Vagina (tissue), 2 donors: ENCODE measurements at regions not wholly inside any gene's neighbourhood (a gene's known extent, or its start where the extent isn't known, plus 50 kb on each side); places are given as distances from the start of the nearest gene placed in this dataset.

Experiments
- DNase-seq, 2 donors: peaks; one replicate each; pipeline ENCODE4 v3.0.0-alpha.2; 2017; ENCODE audit errors: extremely low spot score in 2 of 2
- H3K27ac ChIP-seq: fragments of 200-600 bp; sonication (generic); one replicate; pipeline ENCODE4 v1.5.1; 2019
- H3K27me3 ChIP-seq: fragments of 200-600 bp; sonication (generic); one replicate; pipeline ENCODE4 v1.5.1; 2019
- H3K36me3 ChIP-seq, 2 donors: fragments of 200-600 bp; sonication (generic); one replicate each; pipeline ENCODE4 v1.5.1; 2017 to 2019
- H3K4me1 ChIP-seq: fragments of 200-600 bp; sonication (generic); one replicate; pipeline ENCODE4 v1.5.1; 2019
- H3K4me3 ChIP-seq, 2 donors: fragments of 200-600 bp; sonication (generic); 1 replicate in 1 of 2; 2 replicates in 1 of 2; pipeline ENCODE4 v1.5.1; 2016 to 2019
- H3K9me3 ChIP-seq: fragments of 200-600 bp; sonication (generic); one replicate; pipeline ENCODE4 v1.5.1; 2019
- POLR2A ChIP-seq, 2 donors: fragments of 450-650 bp; IDR thresholded peaks; one replicate each; pipeline ENCODE4 v1.6.1; 2017; ENCODE audit warnings: antibody characterized with exemption in 2 of 2, mild to moderate bottlenecking in 2 of 2, moderate library complexity in 2 of 2
- POLR2AphosphoS5 ChIP-seq, 2 donors: sonication (generic); formaldehyde crosslinking; IDR thresholded peaks; one replicate each; pipeline ENCODE4 v1.9.0; 2017; ENCODE audit warnings: antibody characterized with exemption in 2 of 2, mild to moderate bottlenecking in 2 of 2, low read depth in 1 of 2; ENCODE audit not compliant: insufficient read depth in 1 of 2
- intact Hi-C: fragments of 100-400 bp; cut with DNase I; formaldehyde crosslinking; loops from one replicate; pipeline ENCODE4 v1.15.1; 2023
- TF ChIP-seq, protein P1 (sequence below), 3 experiments: fragments of 450-650 bp in 2 of 3; fragments of 200-600 bp in 1 of 3; sonication (generic) in 1 of 3; IDR thresholded peaks; one replicate each; pipeline ENCODE4 v1.5.1; 2017 to 2019; ENCODE audit warnings: antibody characterized with exemption in 3 of 3, mild to moderate bottlenecking in 2 of 3, moderate library complexity in 2 of 3

DNA sequence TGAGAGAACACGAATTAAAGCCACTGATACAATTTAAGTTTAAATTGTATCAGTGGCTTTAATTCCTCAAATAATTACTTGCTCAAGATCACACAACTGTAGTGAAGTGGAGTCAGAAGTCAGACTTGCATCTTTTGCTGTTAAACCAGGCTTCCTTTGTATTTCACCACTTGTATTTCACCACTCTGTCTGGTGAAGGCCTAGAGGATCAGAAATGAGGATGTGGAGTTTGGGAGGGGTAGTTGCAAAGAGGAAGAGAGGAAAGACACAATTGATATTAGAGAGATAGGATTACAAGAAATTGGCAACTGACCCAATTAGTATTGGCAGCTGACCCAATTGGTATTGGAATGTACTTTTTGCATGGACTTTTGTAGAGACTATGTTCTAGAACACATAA is 288.1 kb upstream of the GPR149 start:
- Histone ChIP-seq H3K9me3 (no peaks in the 10 kb centered on the region), H3K27me3 (no peaks in the 10 kb centered on the region), H3K27ac (no peak overlapping the region), H3K4me3 (no peak overlapping the region), H3K36me3 (no peaks in the 10 kb centered on the region), H3K4me1 (no peaks in the 10 kb centered on the region)
- TF ChIP-seq, protein P1, sequence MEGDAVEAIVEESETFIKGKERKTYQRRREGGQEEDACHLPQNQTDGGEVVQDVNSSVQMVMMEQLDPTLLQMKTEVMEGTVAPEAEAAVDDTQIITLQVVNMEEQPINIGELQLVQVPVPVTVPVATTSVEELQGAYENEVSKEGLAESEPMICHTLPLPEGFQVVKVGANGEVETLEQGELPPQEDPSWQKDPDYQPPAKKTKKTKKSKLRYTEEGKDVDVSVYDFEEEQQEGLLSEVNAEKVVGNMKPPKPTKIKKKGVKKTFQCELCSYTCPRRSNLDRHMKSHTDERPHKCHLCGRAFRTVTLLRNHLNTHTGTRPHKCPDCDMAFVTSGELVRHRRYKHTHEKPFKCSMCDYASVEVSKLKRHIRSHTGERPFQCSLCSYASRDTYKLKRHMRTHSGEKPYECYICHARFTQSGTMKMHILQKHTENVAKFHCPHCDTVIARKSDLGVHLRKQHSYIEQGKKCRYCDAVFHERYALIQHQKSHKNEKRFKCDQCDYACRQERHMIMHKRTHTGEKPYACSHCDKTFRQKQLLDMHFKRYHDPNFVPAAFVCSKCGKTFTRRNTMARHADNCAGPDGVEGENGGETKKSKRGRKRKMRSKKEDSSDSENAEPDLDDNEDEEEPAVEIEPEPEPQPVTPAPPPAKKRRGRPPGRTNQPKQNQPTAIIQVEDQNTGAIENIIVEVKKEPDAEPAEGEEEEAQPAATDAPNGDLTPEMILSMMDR (IDR thresholded peaks at IDR 0.05) = no peak
- TF ChIP-seq POLR2A (IDR thresholded peaks at IDR 0.05) = no peak
- no peak for TF ChIP-seq POLR2AphosphoS5 (IDR thresholded peaks at IDR 0.05; ENCODE audit: insufficient read depth in 1 of 2, low read depth in 1 of 2)
- intact Hi-C loops = loop anchor here (10.0 kb wide), 1 partner anchor 147 kb away; no protein-coding TSS in a partner anchor
- DNase-seq = no peak

DNA sequence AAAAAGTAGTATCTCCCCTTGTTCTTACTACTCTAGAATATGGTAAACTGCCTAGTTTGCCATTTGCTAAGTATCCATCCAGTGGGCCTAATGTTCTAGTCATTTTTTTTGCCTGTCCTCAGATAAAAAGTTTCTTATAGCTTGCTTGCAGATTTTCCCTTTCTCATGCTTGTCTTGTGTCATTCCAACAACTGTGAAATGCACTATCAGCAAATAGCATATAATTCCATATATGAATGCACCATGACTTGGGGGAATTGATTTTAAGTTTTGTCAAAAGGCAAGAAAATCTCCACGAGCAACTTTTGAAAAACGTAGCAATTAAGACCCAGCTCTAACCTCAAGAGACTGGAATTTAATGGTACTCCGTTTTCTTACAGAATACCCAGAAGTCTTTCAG is 286.2 kb upstream of the GPR149 start:
- TF ChIP-seq, protein P1 (IDR thresholded peaks at IDR 0.05) = no peak
- TF ChIP-seq POLR2A (IDR thresholded peaks at IDR 0.05) (no peak), POLR2AphosphoS5 (IDR thresholded peaks at IDR 0.05; ENCODE audit: insufficient read depth in 1 of 2, low read depth in 1 of 2) (no peak)
- Histone ChIP-seq H3K27me3 (no peaks in the 10 kb centered on the region), H3K27ac (no peak overlapping the region), H3K4me1 (no peaks in the 10 kb centered on the region), H3K4me3 (no peak overlapping the region), H3K9me3 (no peaks in the 10 kb centered on the region), H3K36me3 (no peaks in the 10 kb centered on the region)
- intact Hi-C loops = loop anchor here (10.0 kb wide), 1 partner anchor 149 kb away; no protein-coding TSS in a partner anchor
- no peak for DNase-seq

DNA sequence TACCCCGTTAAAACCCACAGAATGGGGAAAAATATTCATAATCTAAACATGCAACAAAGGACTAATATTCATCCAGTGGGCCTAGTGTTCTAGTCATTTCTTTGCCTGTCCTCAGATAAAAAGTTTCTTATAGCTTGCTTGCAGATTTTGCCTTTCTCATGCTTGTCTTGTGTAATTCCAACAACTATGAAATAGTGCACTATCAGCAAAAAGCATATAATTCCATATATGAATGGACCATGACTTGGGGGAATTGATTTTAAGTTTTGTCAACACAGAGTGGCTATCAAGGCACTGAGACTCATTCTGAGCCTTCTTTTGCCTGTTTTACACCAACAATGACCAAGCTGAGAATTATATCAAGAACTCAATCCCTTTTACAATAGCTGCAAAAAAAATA is 278.6 kb upstream of the GPR149 start:
- no peak overlapping the region for H3K27ac ChIP-seq
- no peak overlapping the region for H3K4me3 ChIP-seq
- H3K9me3 ChIP-seq = no peaks in the 10 kb centered on the region
- TF ChIP-seq, protein P1 (IDR thresholded peaks at IDR 0.05) = no peak
- TF ChIP-seq POLR2AphosphoS5 (IDR thresholded peaks at IDR 0.05; ENCODE audit: insufficient read depth in 1 of 2, low read depth in 1 of 2) = no peak
- no peak for TF ChIP-seq POLR2A (IDR thresholded peaks at IDR 0.05)
- H3K4me1 ChIP-seq = no peaks in the 10 kb centered on the region
- no peak for DNase-seq
- intact Hi-C loops = no loop called here
- H3K36me3 ChIP-seq = no peaks in the 10 kb centered on the region
- H3K27me3 ChIP-seq = no peaks in the 10 kb centered on the region

- no peak for DNase-seq
- intact Hi-C loops = no loop called here
- TF ChIP-seq POLR2A (IDR thresholded peaks at IDR 0.05) (no peak), POLR2AphosphoS5 (IDR thresholded peaks at IDR 0.05; ENCODE audit: insufficient read depth in 1 of 2, low read depth in 1 of 2) (no peak)
- TF ChIP-seq, protein P1 (IDR thresholded peaks at IDR 0.05) = no peak
These were observed 271.1 kb upstream of the GPR149 start for GRCh38 chr3:154701055-154701454.

GRCh38 chr3:154690413-154690812 is 260.4 kb upstream of the GPR149 start:
- Histone ChIP-seq H3K27me3 (no peaks in the 10 kb centered on the region), H3K4me3 (no peak overlapping the region), H3K36me3 (no peaks in the 10 kb centered on the region), H3K4me1 (no peaks in the 10 kb centered on the region), H3K27ac (no peak overlapping the region), H3K9me3 (no peaks in the 10 kb centered on the region)
- DNase-seq = no peak
- TF ChIP-seq, protein P1 (IDR thresholded peaks at IDR 0.05) = no peak
- TF ChIP-seq POLR2AphosphoS5 (IDR thresholded peaks at IDR 0.05; ENCODE audit: insufficient read depth in 1 of 2, low read depth in 1 of 2) = no peak
- no peak for TF ChIP-seq POLR2A (IDR thresholded peaks at IDR 0.05)
- intact Hi-C loops = no loop called here

More at GRCh38 chr3:154701055-154701454, 271.1 kb upstream of the GPR149 start:
- H3K4me1 ChIP-seq = no peaks in the 10 kb centered on the region
- H3K27ac ChIP-seq = no peak overlapping the region
- H3K9me3 ChIP-seq = no peaks in the 10 kb centered on the region
- no peaks in the 10 kb centered on the region for H3K27me3 ChIP-seq
- no peaks in the 10 kb centered on the region for H3K36me3 ChIP-seq
- no peak overlapping the region for H3K4me3 ChIP-seq
